ENCODE measurements at regions not wholly inside any gene's neighbourhood (a gene's known extent, or its start where the extent isn't known, plus 50 kb on each side); places are given as distances from the start of the nearest gene placed in this dataset.

DNA sequence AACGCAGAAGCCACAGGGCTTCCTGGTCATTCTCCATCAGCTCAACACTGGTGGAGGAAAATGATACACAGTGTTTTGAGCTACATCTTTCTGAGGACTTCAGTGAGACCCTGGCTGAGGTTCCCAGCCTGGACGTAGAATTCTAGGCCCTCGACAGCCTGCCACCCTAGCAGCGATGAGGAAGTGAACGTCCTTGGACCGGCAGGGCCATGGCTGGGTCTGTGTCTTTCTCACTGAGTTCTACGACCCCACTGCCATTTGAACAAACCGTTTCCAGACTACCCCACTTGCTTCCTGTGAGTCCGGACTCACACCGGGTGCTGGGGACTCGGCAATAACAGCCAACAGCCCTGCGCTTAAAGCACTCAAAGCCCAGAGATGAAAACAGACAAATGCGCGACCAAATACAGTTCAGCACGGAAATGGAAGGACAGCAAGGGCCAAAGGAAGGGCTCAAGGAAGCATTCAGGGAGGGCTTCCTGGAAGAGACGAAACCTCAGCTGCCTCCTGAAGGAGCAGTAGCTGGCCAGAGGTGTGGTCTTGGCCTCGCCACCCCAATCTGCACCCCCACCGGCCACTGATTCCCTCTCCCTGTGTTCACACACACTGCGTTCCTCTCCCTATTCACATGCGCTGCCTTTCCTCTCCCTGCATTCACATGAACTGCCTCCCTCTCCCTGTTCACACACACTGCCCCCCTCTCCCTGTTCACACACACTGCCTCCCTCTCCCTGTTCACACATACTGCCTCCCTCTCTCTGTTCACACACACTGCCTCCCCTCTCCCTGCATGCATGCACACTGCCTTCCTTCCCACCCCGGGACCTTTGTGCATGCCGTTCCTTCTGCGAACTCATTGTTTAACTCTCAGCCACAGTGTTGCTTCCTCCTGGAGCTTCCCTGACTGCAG, 136.3 kb upstream of the PRR20G start:
- no peaks in the 10 kb centered on the region for H3F3A ChIP-seq (ENCODE audit: insufficient read depth, low read length)
- H3K27me3 ChIP-seq (ENCODE audit: insufficient read depth, low read length) = no peaks in the 10 kb centered on the region; the same call in 1 of the 2 replicates
- H3K27ac ChIP-seq (ENCODE audit: low read depth, low read length, poor library complexity, severe bottlenecking) = no peak overlapping the region
- no peaks in the 10 kb centered on the region for H3K79me2 ChIP-seq (ENCODE audit: insufficient read depth, low read length)
- H3K4me2 ChIP-seq (ENCODE audit: low read length) = no peak overlapping the region
- H3K9ac ChIP-seq (ENCODE audit: low read length) = no peak overlapping the region
- H3K9me3 ChIP-seq (ENCODE audit: low read length) = no peaks in the 10 kb centered on the region
- no peaks in the 10 kb centered on the region for H4K20me1 ChIP-seq (ENCODE audit: insufficient read depth, low read length)
- no peaks in the 10 kb centered on the region for H3K9me2 ChIP-seq (ENCODE audit: low read depth, low read length)
- H3K4me1 ChIP-seq (ENCODE audit: insufficient read depth, low read length, severe bottlenecking) = no peaks in the 10 kb centered on the region
- no peaks in the 10 kb centered on the region for H3K36me3 ChIP-seq (ENCODE audit: insufficient read depth, low read length)
- no peak for TF ChIP-seq EZH2 (IDR thresholded peaks at IDR 0.05; ENCODE audit: borderline replicate concordance, low read length)
- TF ChIP-seq, protein P1, sequence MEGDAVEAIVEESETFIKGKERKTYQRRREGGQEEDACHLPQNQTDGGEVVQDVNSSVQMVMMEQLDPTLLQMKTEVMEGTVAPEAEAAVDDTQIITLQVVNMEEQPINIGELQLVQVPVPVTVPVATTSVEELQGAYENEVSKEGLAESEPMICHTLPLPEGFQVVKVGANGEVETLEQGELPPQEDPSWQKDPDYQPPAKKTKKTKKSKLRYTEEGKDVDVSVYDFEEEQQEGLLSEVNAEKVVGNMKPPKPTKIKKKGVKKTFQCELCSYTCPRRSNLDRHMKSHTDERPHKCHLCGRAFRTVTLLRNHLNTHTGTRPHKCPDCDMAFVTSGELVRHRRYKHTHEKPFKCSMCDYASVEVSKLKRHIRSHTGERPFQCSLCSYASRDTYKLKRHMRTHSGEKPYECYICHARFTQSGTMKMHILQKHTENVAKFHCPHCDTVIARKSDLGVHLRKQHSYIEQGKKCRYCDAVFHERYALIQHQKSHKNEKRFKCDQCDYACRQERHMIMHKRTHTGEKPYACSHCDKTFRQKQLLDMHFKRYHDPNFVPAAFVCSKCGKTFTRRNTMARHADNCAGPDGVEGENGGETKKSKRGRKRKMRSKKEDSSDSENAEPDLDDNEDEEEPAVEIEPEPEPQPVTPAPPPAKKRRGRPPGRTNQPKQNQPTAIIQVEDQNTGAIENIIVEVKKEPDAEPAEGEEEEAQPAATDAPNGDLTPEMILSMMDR (IDR thresholded peaks at IDR 0.05; ENCODE audit: low read length) = no peak
- H3K4me3 ChIP-seq (ENCODE audit: low read depth, low read length, poor library complexity, severe bottlenecking) = no peak overlapping the region
- no peak overlapping the region for H2AFZ ChIP-seq (ENCODE audit: low read length)

DNA sequence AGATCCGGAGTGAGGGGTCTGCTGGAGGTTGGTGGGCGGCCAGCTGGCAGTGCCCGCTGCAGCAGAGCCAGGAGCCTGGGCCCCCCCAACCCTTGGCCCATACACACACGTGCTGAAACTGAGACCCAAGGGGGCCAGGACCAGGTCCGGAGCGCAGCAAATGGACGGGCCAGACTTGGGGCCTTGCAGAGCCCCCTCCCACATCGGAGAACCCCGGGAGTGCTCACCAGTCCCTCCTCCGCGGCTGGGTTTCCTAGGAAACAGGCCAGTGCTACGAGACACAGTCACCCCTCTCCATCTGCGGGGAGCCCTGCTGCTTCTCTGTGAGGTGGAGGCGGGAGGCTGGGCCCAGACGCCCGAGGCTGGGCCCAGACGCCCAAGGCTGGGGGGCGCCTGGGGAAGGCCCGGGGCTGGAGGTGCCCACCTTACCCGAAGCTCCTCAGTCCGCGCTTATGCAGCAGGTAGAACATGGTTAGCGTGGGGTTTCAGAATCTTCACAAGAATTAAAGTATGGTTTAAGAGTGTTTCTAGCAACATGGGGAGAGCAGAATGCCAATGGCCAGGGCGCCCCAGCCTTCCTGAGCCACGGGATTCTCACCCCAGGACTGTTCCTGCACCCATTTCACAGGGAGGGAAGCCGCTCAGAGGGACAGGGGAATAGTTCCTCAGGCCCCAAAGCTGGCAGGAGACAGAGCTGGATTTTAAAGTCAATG, 135.0 kb upstream of the PRR20G start:
- no peak overlapping the region for H3K27ac ChIP-seq (ENCODE audit: low read depth, low read length, poor library complexity, severe bottlenecking)
- no peak overlapping the region for H3K4me2 ChIP-seq (ENCODE audit: low read length)
- H3K4me1 ChIP-seq (ENCODE audit: insufficient read depth, low read length, severe bottlenecking) = no peaks in the 10 kb centered on the region
- H3F3A ChIP-seq (ENCODE audit: insufficient read depth, low read length) = no peaks in the 10 kb centered on the region
- H3K4me3 ChIP-seq (ENCODE audit: low read depth, low read length, poor library complexity, severe bottlenecking) = no peak overlapping the region
- no peak overlapping the region for H3K9ac ChIP-seq (ENCODE audit: low read length)
- H2AFZ ChIP-seq (ENCODE audit: low read length) = no peak overlapping the region
- no peaks in the 10 kb centered on the region for H3K9me3 ChIP-seq (ENCODE audit: low read length)
- H3K9me2 ChIP-seq (ENCODE audit: low read depth, low read length) = no peaks in the 10 kb centered on the region
- no peaks in the 10 kb centered on the region; the same call in 1 of the 2 replicates for H3K27me3 ChIP-seq (ENCODE audit: insufficient read depth, low read length)
- H4K20me1 ChIP-seq (ENCODE audit: insufficient read depth, low read length) = no peaks in the 10 kb centered on the region
- H3K36me3 ChIP-seq (ENCODE audit: insufficient read depth, low read length) = no peaks in the 10 kb centered on the region
- TF ChIP-seq, protein P1 (IDR thresholded peaks at IDR 0.05; ENCODE audit: low read length) = no peak
- no peak for TF ChIP-seq EZH2 (IDR thresholded peaks at IDR 0.05; ENCODE audit: borderline replicate concordance, low read length)
- H3K79me2 ChIP-seq (ENCODE audit: insufficient read depth, low read length) = no peaks in the 10 kb centered on the region

DNA sequence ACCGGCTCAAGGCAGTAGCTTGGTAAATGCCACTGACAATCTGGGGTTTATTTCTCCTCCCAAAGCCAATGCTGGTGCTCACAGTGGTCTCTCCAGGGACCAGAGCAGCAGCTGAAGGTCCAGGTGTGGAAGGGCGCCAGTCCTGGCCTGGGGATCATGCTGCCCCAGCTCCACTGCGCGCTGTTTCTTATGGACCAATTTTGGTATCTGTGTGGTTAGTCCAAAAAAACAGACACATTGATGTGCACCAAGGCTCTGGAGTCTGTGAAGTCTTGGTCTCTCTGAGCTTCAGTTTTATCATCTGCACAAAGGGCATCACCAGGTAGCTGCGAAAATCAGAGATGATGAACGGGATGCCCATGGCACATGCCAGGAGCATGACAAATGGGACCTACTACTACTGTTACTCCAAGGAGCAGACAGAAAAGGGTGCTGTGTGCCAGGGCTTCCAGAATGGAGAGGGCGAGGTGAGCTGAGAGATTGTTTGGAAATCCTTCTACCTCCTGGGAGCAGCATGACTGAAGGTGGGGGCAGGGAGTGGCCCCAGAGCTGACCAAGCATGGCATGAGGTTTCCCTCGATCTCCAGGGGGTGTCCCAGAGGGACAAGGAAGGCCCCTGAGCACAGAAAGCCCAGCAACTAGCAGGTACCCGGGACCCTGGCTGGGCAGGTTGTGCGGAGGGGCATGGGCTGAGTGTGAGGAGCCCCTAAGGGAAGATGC, 134.3 kb upstream of the PRR20G start:
- Histone ChIP-seq H3K27me3 (ENCODE audit: insufficient read depth, low read length) (no peaks in the 10 kb centered on the region; the same call in 1 of the 2 replicates), H3K4me3 (ENCODE audit: low read depth, low read length, poor library complexity, severe bottlenecking) (no peak overlapping the region), H3K4me2 (ENCODE audit: low read length) (no peak overlapping the region), H3K4me1 (ENCODE audit: insufficient read depth, low read length, severe bottlenecking) (no peaks in the 10 kb centered on the region), H3F3A (ENCODE audit: insufficient read depth, low read length) (no peaks in the 10 kb centered on the region), H3K9me3 (ENCODE audit: low read length) (no peaks in the 10 kb centered on the region), H4K20me1 (ENCODE audit: insufficient read depth, low read length) (no peaks in the 10 kb centered on the region), H3K36me3 (ENCODE audit: insufficient read depth, low read length) (no peaks in the 10 kb centered on the region), H3K79me2 (ENCODE audit: insufficient read depth, low read length) (no peaks in the 10 kb centered on the region), H3K9me2 (ENCODE audit: low read depth, low read length) (no peaks in the 10 kb centered on the region), H3K9ac (ENCODE audit: low read length) (no peak overlapping the region), H2AFZ (ENCODE audit: low read length) (no peak overlapping the region), H3K27ac (ENCODE audit: low read depth, low read length, poor library complexity, severe bottlenecking) (no peak overlapping the region)
- no peak for TF ChIP-seq EZH2 (IDR thresholded peaks at IDR 0.05; ENCODE audit: borderline replicate concordance, low read length)
- TF ChIP-seq, protein P1 (IDR thresholded peaks at IDR 0.05; ENCODE audit: low read length) = no peak

All from OCI-LY1 (cell line).